C4-2B (cell line): ENCODE measurements at regions not wholly inside any gene's neighbourhood (a gene's known extent, or its start where the extent isn't known, plus 50 kb on each side); places are given as distances from the start of the nearest gene placed in this dataset.

Experiments used
- H3K27ac ChIP-seq: fragments of 450-650 bp; 2 replicates; pipeline ENCODE4 v1.5.1; 2017
- ZFX ChIP-seq: fragments of 450-650 bp; IDR thresholded peaks from 2 replicates; pipeline ENCODE4 v1.6.1; 2017
- TF ChIP-seq, protein P1 (sequence below): fragments of 450-650 bp; conservative IDR thresholded peaks from 2 replicates; pipeline ENCODE4 v1.5.1; 2017; ENCODE audit warnings: mild to moderate bottlenecking

- H3K27ac ChIP-seq = no peak overlapping the region
- TF ChIP-seq, protein P1, sequence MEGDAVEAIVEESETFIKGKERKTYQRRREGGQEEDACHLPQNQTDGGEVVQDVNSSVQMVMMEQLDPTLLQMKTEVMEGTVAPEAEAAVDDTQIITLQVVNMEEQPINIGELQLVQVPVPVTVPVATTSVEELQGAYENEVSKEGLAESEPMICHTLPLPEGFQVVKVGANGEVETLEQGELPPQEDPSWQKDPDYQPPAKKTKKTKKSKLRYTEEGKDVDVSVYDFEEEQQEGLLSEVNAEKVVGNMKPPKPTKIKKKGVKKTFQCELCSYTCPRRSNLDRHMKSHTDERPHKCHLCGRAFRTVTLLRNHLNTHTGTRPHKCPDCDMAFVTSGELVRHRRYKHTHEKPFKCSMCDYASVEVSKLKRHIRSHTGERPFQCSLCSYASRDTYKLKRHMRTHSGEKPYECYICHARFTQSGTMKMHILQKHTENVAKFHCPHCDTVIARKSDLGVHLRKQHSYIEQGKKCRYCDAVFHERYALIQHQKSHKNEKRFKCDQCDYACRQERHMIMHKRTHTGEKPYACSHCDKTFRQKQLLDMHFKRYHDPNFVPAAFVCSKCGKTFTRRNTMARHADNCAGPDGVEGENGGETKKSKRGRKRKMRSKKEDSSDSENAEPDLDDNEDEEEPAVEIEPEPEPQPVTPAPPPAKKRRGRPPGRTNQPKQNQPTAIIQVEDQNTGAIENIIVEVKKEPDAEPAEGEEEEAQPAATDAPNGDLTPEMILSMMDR = no peak
- no peak for TF ChIP-seq ZFX
Measured at GRCh38 chr2:217362286-217362685, 502.4 kb upstream of the TNP1 start.

DNA sequence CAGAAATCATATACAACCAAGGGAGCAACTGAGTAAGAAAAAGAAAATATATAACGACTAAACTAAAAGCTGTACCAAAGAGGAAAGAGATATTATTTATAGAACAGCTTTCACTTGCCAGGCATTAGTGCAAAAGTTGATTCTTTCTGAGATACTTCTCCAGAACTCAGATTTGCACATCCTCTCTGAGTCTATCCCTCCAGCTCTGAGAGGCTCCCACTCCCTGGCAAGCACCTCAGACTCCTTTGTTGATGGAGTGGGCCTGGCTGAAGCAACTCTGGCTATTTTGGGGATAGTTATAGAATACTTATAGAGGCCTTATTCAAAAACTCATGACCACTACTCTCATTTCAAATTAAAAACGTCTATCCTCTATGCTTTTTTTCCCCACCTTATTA lies 501.6 kb upstream of the TNP1 start:
- TF ChIP-seq, protein P1 = no peak
- TF ChIP-seq ZFX = no peak
- no peak overlapping the region for H3K27ac ChIP-seq

DNA sequence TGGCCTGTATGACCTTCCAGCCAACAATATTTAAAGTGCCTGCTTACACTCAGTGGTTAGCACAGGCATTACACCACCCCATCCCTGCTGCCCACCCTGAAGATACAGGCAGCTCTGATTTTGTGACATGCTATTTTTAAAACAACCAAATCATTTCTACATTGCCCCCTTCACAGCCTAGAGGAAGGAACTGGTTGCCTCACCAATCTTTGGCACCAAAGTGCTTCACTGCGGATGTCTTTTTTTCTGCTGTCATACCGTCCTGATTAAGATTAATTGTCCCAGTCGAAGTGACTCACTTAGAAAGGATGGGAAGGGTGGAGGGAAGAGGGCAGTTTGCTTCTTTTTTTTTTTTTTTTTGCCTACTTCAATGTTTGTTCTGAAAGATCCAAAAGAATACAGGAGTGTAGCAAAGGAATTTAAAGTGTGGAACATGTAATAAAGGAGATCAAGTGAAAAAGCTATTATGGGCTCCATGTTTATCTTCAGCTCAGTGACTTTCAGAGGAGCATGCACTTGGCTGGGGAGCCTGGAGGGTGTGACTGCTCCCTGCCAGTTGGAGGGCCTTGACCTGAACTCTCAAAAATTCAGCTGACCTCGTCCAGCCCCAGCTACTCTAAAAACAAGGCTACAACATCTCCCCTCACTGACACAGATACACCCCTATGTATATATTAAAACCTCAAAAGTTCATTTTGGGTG lies 501.1 kb upstream of the TNP1 start:
- TF ChIP-seq ZFX = no peak
- TF ChIP-seq, protein P1 = no peak
- H3K27ac ChIP-seq = no peak overlapping the region

DNA sequence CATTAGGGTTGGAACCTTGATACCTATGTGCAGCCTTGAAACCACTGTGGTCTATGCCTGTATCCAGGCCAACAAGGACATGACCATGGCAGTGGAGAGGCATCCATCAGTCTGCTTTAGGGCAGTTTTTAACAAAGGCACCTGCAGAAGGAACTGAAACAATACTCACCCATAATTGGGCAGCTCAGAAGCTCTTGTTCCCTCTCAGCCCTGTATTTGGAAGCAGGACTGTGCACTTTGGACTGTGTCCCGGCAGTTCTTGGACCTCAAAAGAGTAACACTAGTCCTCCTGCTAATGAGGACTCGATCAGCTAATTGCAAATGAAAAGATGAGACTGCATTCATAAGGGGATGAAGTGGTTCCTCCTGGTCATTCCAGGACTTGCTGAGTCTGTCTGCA lies 500.2 kb upstream of the TNP1 start:
- TF ChIP-seq, protein P1 = no peak
- no peak for TF ChIP-seq ZFX
- no peak overlapping the region for H3K27ac ChIP-seq

DNA sequence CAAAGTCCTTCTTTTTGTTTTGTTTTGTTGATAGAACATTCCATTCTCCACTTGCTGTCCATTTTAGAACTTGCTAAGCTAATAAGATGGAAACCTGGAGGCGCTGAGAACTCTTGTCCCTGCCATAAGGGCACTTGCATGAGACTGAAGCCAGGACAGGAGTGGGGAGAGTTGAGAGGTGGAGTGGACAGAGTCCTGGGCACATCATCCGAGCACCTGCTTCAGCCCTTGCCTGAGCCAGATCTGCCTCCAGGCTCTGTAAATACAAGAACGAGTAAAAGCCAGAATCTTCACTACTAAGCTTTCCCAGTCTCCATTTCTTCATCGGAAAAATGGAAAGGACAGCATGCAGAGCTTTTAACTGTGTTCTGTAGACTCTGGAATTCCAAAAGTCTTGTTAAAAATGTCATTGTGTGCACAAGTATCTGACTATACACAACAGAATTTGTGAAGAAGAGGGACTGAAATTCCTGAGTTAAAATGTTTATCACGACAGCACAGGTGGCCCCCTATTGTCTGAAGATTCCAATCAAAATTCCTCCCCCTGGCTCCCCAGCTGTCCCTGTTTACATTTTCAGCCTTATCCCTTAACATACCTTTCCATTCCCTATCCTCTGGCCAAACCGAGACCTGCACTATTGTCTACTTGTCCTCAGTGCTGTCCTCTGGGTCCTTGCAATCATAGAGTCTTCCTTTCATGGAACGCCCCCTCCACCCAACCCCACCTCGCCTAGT lies 498.2 kb upstream of the TNP1 start:
- no peak for TF ChIP-seq ZFX
- TF ChIP-seq, protein P1 = no peak
- H3K27ac ChIP-seq = no peak overlapping the region

- TF ChIP-seq, protein P1 = no peak
- no peak for TF ChIP-seq ZFX
- no peak overlapping the region for H3K27ac ChIP-seq
Measured at GRCh38 chr2:217356781-217357180, 496.9 kb upstream of the TNP1 start.

DNA sequence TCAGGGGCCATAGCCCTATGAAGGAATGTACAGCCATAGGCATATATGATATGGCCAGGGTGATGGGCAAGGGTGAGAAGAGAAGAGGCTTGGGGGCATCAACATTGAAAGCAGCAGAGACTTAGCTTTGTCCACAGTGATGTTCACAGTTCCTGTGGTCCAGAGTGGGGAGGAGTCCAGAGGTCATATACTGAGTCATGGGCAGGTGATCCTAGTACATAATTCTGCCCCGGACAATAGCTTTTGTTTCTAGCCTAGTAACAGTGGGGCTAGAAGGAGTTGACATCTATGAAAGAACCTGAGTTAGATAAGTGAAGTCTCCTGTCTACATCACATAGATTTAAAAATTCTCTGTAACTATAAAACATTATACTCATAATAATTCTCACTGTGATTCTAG lies 496.3 kb upstream of the TNP1 start:
- TF ChIP-seq ZFX = no peak
- TF ChIP-seq, protein P1 = no peak
- no peak overlapping the region for H3K27ac ChIP-seq
